Mesothelial cell of epicardium (in vitro differentiated cells): ENCODE measurements at regions not wholly inside any gene's neighbourhood (a gene's known extent, or its start where the extent isn't known, plus 50 kb on each side); places are given as distances from the start of the nearest gene placed in this dataset.

ENCODE experiments used
- DNase-seq, 2 experiments: peaks; one replicate each; pipeline ENCODE4 v3.0.0; 2021; ENCODE audit warnings: low spot score in 2 of 2; ENCODE audit not compliant: unreplicated experiment in 2 of 2
- H3K27ac Mint-ChIP-seq: 2 replicates; pipeline ENCODE4 v1.8.0; 2021; ENCODE audit warnings: mixed read lengths
- H3K27me3 Mint-ChIP-seq: 2 replicates; pipeline ENCODE4 v1.8.0; 2021; ENCODE audit warnings: low read depth, mixed read lengths
- H3K36me3 Mint-ChIP-seq: 2 replicates; pipeline ENCODE4 v1.8.0; 2021; ENCODE audit warnings: mixed read lengths
- H3K4me1 Mint-ChIP-seq: 2 replicates; pipeline ENCODE4 v1.8.0; 2021; ENCODE audit warnings: mixed read lengths
- H3K4me3 Mint-ChIP-seq: 2 replicates; pipeline ENCODE4 v1.8.0; 2021; ENCODE audit warnings: mild to moderate bottlenecking, moderate library complexity, mixed read lengths
- H3K9me3 Mint-ChIP-seq: 2 replicates; pipeline ENCODE4 v1.8.0; 2021; ENCODE audit warnings: mixed read lengths
- CTCF ChIP-seq: fragments of 200-600 bp; sonication (generic); IDR thresholded peaks from one replicate; pipeline ENCODE4 v1.5.0; 2021; ENCODE audit warnings: antibody characterized with exemption; ENCODE audit not compliant: unreplicated experiment

GRCh38 chr7:113825832-113826231, 93.0 kb downstream of the PPP1R3A start:
- no peak for TF ChIP-seq CTCF
- H3K4me1 Mint-ChIP-seq: peaks cover 4% of the 10 kb centered on the region
- no peaks in the 10 kb centered on the region for H3K27me3 Mint-ChIP-seq
- no peak for DNase-seq
- no peaks in the 10 kb centered on the region for H3K36me3 Mint-ChIP-seq
- H3K9me3 Mint-ChIP-seq: no peaks in the 10 kb centered on the region
- no peak overlapping the region for H3K27ac Mint-ChIP-seq
- H3K4me3 Mint-ChIP-seq: no peak overlapping the region

DNA sequence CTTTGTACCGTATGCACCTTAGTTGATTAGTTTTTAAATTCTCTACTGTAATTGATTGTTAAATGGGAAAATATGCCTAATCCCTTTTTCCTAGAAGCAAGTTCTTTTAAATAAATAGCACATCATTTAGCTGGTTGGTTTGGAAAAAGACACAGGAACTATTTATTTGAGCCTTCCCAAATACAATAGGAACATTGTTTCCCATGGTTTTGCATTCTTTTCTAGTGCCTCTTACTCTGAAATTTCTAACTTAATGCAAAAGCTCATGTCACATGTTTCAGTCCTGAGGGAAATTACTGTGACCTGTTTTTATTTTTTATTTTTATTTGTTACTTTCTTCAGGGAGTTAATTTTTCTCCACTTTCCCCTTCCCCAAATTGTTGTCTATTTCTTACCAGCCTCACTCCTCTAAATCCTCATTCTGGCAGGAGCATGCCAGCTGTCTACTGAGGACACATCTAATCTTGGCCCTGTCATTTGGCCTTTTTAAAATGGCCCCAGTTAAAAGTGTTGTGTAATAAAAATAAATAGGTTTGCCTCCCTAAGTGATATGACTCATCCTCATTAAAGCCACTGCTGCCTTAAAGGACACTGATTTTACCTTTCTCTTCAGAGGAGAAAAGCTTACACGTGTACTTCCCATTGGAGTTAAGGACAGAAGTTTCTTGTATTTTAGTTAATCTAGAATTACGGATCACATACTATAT, 94.5 kb downstream of the PPP1R3A start:
- H3K4me1 Mint-ChIP-seq: peaks cover 4% of the 10 kb centered on the region
- no peaks in the 10 kb centered on the region for H3K9me3 Mint-ChIP-seq
- no peak overlapping the region for H3K27ac Mint-ChIP-seq
- TF ChIP-seq CTCF: no peak
- no peaks in the 10 kb centered on the region for H3K36me3 Mint-ChIP-seq
- no peak for DNase-seq
- H3K4me3 Mint-ChIP-seq: no peak overlapping the region
- no peaks in the 10 kb centered on the region for H3K27me3 Mint-ChIP-seq

- H3K36me3 Mint-ChIP-seq: no peaks in the 10 kb centered on the region
- no peaks in the 10 kb centered on the region for H3K27me3 Mint-ChIP-seq
- no peak overlapping the region for H3K4me3 Mint-ChIP-seq
- TF ChIP-seq CTCF: no peak
- H3K9me3 Mint-ChIP-seq: no peaks in the 10 kb centered on the region
- DNase-seq: no peak
- peaks cover 3% of the 10 kb centered on the region for H3K4me1 Mint-ChIP-seq
- H3K27ac Mint-ChIP-seq: no peak overlapping the region
Measured at GRCh38 chr7:113819474-113819873, 99.3 kb downstream of the PPP1R3A start.

GRCh38 chr7:113816639-113817038, 102.2 kb downstream of the PPP1R3A start:
- no peak for DNase-seq
- no peak for TF ChIP-seq CTCF
- H3K36me3 Mint-ChIP-seq: no peaks in the 10 kb centered on the region
- H3K9me3 Mint-ChIP-seq: no peaks in the 10 kb centered on the region
- no peaks in the 10 kb centered on the region for H3K4me1 Mint-ChIP-seq
- H3K4me3 Mint-ChIP-seq: no peak overlapping the region
- H3K27me3 Mint-ChIP-seq: no peaks in the 10 kb centered on the region
- no peak overlapping the region for H3K27ac Mint-ChIP-seq

DNA sequence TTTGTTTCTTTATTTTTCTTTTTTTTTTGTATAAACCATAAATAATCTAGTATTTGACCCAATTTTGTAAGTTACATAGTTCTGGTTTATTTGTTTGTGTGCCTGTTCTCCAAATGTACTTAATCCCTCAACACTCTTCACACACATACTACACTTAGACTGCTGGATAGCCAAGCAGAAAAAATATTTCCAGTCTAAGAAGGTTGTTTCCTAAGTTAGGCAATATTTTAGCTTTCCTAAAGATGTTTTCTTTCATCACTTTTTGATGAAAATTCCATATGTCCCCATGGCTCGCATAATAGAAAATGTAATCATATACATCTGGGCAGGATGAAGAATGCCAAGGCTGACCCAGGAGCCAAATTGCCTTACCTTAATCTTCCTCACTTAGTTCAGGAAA, 105.3 kb downstream of the PPP1R3A start:
- no peak for TF ChIP-seq CTCF
- DNase-seq: no peak
- H3K4me1 Mint-ChIP-seq: no peaks in the 10 kb centered on the region
- H3K36me3 Mint-ChIP-seq: no peaks in the 10 kb centered on the region
- no peak overlapping the region for H3K27ac Mint-ChIP-seq
- no peaks in the 10 kb centered on the region for H3K27me3 Mint-ChIP-seq
- no peaks in the 10 kb centered on the region for H3K9me3 Mint-ChIP-seq
- H3K4me3 Mint-ChIP-seq: no peak overlapping the region
